AG04450 (cell line): ENCODE measurements at regions not wholly inside any gene's neighbourhood (a gene's known extent, or its start where the extent isn't known, plus 50 kb on each side); places are given as distances from the start of the nearest gene placed in this dataset.

Experiments
- CTCF ChIA-PET: fragments of 300-600, 350-600 bp; formaldehyde crosslinking; extraction: SDS; loops from one replicate; lab custom pipeline; 2022; ENCODE audit warnings: antibody characterized with exemption, inconsistent platforms; lab: Charles Lee
- POLR2A ChIA-PET: fragments of 350-600 bp; formaldehyde crosslinking; extraction: SDS; loops from one replicate; lab custom pipeline; 2021; ENCODE audit warnings: antibody characterized with exemption, inconsistent platforms; lab: Yijun Ruan, JAX
- DNase-seq: peaks from one replicate; pipeline ENCODE4 v3.0.0-alpha.2; 2011; ENCODE audit warnings: low read depth, low spot score
- H3K27ac ChIP-seq: one replicate; pipeline ENCODE4 v1.5.1; 2012; ENCODE audit warnings: low read depth, low read length, control low read depth
- H3K27me3 ChIP-seq: one replicate; pipeline ENCODE4 v1.6.0; 2012; ENCODE audit warnings: low read length; ENCODE audit not compliant: control insufficient read depth, insufficient read depth
- H3K4me3 ChIP-seq: 2 replicates; pipeline ENCODE4 v1.5.1; 2011; ENCODE audit warnings: mild to moderate bottlenecking, low read depth, low read length, control low read depth
- H3K9me3 ChIP-seq: 2 replicates; pipeline ENCODE4 v1.5.1; 2012; ENCODE audit warnings: low read length; ENCODE audit not compliant: control insufficient read depth, insufficient read depth
- CTCF ChIP-seq: IDR thresholded peaks from 2 replicates; pipeline ENCODE4 v1.5.1; 2011; ENCODE audit warnings: low read depth, low read length, control low read depth, inconsistent platforms

GRCh38 chr13:111566567-111566966 lies 246.1 kb downstream of the TEX29 start:
- H3K4me3 ChIP-seq = no peak overlapping the region
- POLR2A ChIA-PET = no interaction called here
- H3K9me3 ChIP-seq = peaks cover 71% of the 10 kb centered on the region
- no peaks in the 10 kb centered on the region for H3K27me3 ChIP-seq
- no peak for DNase-seq
- H3K27ac ChIP-seq = no peak overlapping the region
- CTCF ChIA-PET = no interaction called here
- TF ChIP-seq CTCF = no peak

- Histone ChIP-seq H3K27ac (no peak overlapping the region), H3K9me3 (peaks cover 64% of the 10 kb centered on the region), H3K27me3 (no peaks in the 10 kb centered on the region), H3K4me3 (no peak overlapping the region)
- CTCF ChIA-PET = no interaction called here
- TF ChIP-seq CTCF = no peak
- DNase-seq = no peak
- POLR2A ChIA-PET = no interaction called here
Measured at GRCh38 chr13:111567637-111568036, 247.2 kb downstream of the TEX29 start.

GRCh38 chr13:111568290-111568689 lies 247.8 kb downstream of the TEX29 start:
- no peak for TF ChIP-seq CTCF
- no peak for DNase-seq
- Histone ChIP-seq H3K27me3 (no peaks in the 10 kb centered on the region), H3K27ac (no peak overlapping the region), H3K9me3 (peaks cover 67% of the 10 kb centered on the region), H3K4me3 (no peak overlapping the region)
- POLR2A ChIA-PET = no interaction called here
- CTCF ChIA-PET = no interaction called here

- Histone ChIP-seq H3K27ac (no peak overlapping the region), H3K27me3 (no peaks in the 10 kb centered on the region), H3K4me3 (no peak overlapping the region), H3K9me3 (peaks cover 67% of the 10 kb centered on the region)
- no peak for DNase-seq
- ChIA-PET POLR2A (no interaction called here), CTCF (no interaction called here)
- TF ChIP-seq CTCF = no peak
Measured at GRCh38 chr13:111570911-111571310, 250.5 kb downstream of the TEX29 start.

GRCh38 chr13:111572956-111573761 lies 252.7 kb downstream of the TEX29 start:
- H3K9me3 ChIP-seq = peaks cover 55% of the 10 kb centered on the region
- H3K27me3 ChIP-seq = no peaks in the 10 kb centered on the region
- CTCF ChIA-PET = no interaction called here
- H3K27ac ChIP-seq = no peak overlapping the region
- no peak for TF ChIP-seq CTCF
- no peak overlapping the region for H3K4me3 ChIP-seq
- no peak for DNase-seq
- POLR2A ChIA-PET = no interaction called here
